Smooth muscle cell (in vitro differentiated cells): ENCODE measurements at regions not wholly inside any gene's neighbourhood (a gene's known extent, or its start where the extent isn't known, plus 50 kb on each side); places are given as distances from the start of the nearest gene placed in this dataset.

ENCODE experiments used
- DNase-seq: peaks from one replicate; lab custom pipeline; 2025; ENCODE audit not compliant: unreplicated experiment; lab: John Stamatoyannopoulos, UW
- H2AFZ ChIP-seq: fragments of 200-600 bp; sonication (generic); 2 replicates; pipeline ENCODE4 v1.6.0; 2016; ENCODE audit warnings: antibody characterized with exemption, low read depth, mild to moderate bottlenecking
- H3F3A ChIP-seq: fragments of 200-600 bp; sonication (generic); 2 replicates; pipeline ENCODE4 v1.6.0; 2017; ENCODE audit warnings: antibody characterized with exemption, low read depth
- H3K27ac ChIP-seq: fragments of 200-600 bp; sonication (generic); 2 replicates; pipeline ENCODE4 v1.5.1; 2016; ENCODE audit warnings: low read depth, mild to moderate bottlenecking
- H3K27me3 ChIP-seq: fragments of 200-600 bp; sonication (generic); 2 replicates; pipeline ENCODE4 v1.6.1; 2016; ENCODE audit warnings: low read depth, mild to moderate bottlenecking
- H3K36me3 ChIP-seq: fragments of 200-600 bp; sonication (generic); 2 replicates; pipeline ENCODE4 v1.5.1; 2016; ENCODE audit warnings: low read depth
- H3K4me1 ChIP-seq: fragments of 200-600 bp; sonication (generic); 2 replicates; pipeline ENCODE4 v1.5.1; 2016; ENCODE audit warnings: low read depth
- H3K4me2 ChIP-seq: fragments of 200-600 bp; sonication (generic); 2 replicates; pipeline ENCODE4 v1.6.0; 2016; ENCODE audit warnings: mild to moderate bottlenecking
- H3K4me3 ChIP-seq: fragments of 200-600 bp; sonication (generic); 2 replicates; pipeline ENCODE4 v1.5.1; 2016; ENCODE audit warnings: mild to moderate bottlenecking
- H3K79me2 ChIP-seq: fragments of 200-600 bp; sonication (generic); 2 replicates; pipeline ENCODE4 v1.6.0; 2016; ENCODE audit warnings: low read depth, mild to moderate bottlenecking
- H3K9ac ChIP-seq: fragments of 200-600 bp; sonication (generic); 2 replicates; pipeline ENCODE4 v1.6.0; 2016; ENCODE audit warnings: low read depth
- H3K9me3 ChIP-seq: fragments of 200-600 bp; sonication (generic); replicated peaks from 2 replicates; pipeline ENCODE4 v1.5.1; 2016; ENCODE audit warnings: low read depth
- H4K20me1 ChIP-seq: fragments of 200-600 bp; sonication (generic); 2 replicates; pipeline ENCODE4 v1.6.0; 2016; ENCODE audit warnings: low read depth
- CTCF ChIP-seq: fragments of 200-600 bp; sonication (generic); IDR thresholded peaks from 2 replicates; pipeline ENCODE4 v1.5.1; 2017; ENCODE audit warnings: borderline replicate concordance, mild to moderate bottlenecking, antibody characterized with exemption; ENCODE audit not compliant: insufficient read depth, poor library complexity, severe bottlenecking
- WGBS: methylation state at CpG from one replicate; pipeline ENCODE4 v1.1.7; 2016; ENCODE audit warnings: low lambda C conversion rate; 5-methylcytosine and 5-hydroxymethylcytosine counted together

- H3K27ac ChIP-seq, result no peak overlapping the region
- H3K9me3 ChIP-seq, result no peaks in the 10 kb centered on the region
- H3K9ac ChIP-seq, result no peak overlapping the region
- H3K4me2 ChIP-seq, result no peak overlapping the region
- H3K27me3 ChIP-seq, result no peaks in the 10 kb centered on the region
- no peaks in the 10 kb centered on the region for H3K36me3 ChIP-seq
- TF ChIP-seq CTCF, result no peak
- H2AFZ ChIP-seq, result no peak overlapping the region
- no peak for DNase-seq
- no peaks in the 10 kb centered on the region for H3K4me1 ChIP-seq
- H3K4me3 ChIP-seq, result no peak overlapping the region
- WGBS, result 78% methylated on average over 7 of the region's 7 CpGs
- H4K20me1 ChIP-seq, result no peaks in the 10 kb centered on the region
- no peaks in the 10 kb centered on the region for H3F3A ChIP-seq
- H3K79me2 ChIP-seq, result no peaks in the 10 kb centered on the region
Observed at GRCh38 chr9:90998573-90998972, 197.0 kb downstream of the SYK start.

DNA sequence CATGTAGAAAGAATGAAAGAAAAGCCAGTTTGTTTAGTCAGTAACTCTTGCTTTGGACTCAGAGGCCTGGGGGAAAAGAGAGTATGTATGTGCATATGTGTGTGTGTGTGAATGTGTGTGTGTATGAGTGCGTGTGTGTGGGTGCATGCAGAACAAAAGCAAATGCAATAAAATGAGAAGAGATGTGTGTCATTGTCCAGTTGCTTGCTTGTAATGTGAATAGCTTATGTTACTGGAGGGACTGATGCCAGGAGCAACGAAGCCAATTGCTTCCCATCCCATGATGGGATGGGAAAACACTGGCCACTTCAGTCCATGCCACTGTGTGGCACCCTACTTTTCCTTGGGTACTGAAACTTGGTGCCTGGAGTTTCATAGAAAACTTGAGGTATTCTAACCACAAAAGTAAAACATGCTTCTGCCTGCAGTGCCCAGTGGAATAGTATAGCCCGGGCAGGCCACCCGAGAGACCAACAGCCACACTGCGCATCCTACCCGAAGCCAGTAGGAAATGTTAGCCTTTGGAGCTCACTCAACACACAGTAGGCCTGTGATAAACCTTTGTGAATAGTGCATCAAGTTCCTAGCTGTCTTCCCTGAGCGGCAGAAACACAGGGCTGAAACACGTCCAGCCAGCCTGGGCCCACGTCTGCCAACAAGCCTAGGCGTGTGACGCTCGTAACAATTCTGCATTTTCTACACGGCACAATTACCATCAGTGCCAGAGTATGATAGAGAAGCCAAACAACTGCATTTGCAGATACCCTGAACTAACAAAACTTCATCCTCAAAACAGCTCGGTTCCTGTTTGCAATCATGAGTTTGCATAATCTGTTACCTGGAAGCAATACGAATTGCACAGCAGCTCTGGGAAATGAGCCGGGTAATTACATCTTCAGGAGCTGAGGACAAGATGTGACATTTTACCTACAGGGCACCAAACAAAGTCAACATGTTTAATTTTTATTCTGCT is 198.1 kb downstream of the SYK start:
- Histone ChIP-seq H3K4me3 (no peak overlapping the region), H3K27me3 (no peaks in the 10 kb centered on the region), H2AFZ (no peak overlapping the region), H3K79me2 (no peaks in the 10 kb centered on the region), H3K4me1 (no peaks in the 10 kb centered on the region), H3K4me2 (no peak overlapping the region), H3F3A (no peaks in the 10 kb centered on the region), H3K9ac (no peak overlapping the region), H3K27ac (peak overlapping the region; percentile 77), H3K36me3 (no peaks in the 10 kb centered on the region), H3K9me3 (no peaks in the 10 kb centered on the region), H4K20me1 (no peaks in the 10 kb centered on the region)
- no peak for DNase-seq
- no peak for TF ChIP-seq CTCF
- WGBS, result 89% methylated on average over 16 of the region's 16 CpGs

DNA sequence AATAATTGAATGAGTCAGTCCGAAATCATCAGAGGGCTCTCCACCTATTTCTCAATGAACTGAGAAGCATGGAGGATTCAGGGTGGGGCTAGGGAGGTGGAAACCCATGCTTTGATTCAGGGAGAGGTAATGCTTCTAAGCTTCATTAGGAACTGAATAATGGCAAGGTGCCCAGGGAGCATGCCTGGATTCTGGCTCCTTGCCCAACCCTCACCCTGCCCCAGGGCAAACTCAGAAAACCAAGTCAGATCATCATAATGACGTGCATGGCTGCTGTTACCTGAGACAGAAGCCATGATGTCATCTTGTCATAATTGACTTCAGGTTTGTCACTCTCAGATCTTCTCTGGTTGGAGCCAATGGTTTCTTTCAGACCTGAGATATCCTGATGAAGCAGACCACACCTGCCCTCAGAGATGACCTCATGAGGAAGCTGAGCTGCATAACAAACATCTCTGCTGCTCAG is 199.6 kb downstream of the SYK start:
- Histone ChIP-seq H3K9ac (no peak overlapping the region), H3K27me3 (no peaks in the 10 kb centered on the region), H3K9me3 (no peaks in the 10 kb centered on the region), H3K27ac (peak overlapping the region; percentile 77), H3K79me2 (no peaks in the 10 kb centered on the region), H2AFZ (no peak overlapping the region), H4K20me1 (no peaks in the 10 kb centered on the region), H3F3A (no peaks in the 10 kb centered on the region), H3K36me3 (no peaks in the 10 kb centered on the region), H3K4me3 (no peak overlapping the region), H3K4me2 (no peak overlapping the region), H3K4me1 (no peaks in the 10 kb centered on the region)
- no peak for DNase-seq
- no peak for TF ChIP-seq CTCF
- WGBS, result 83% methylated on average over 2 of the region's 2 CpGs
